NB4 (cell line): ENCODE measurements at regions not wholly inside any gene's neighbourhood (a gene's known extent, or its start where the extent isn't known, plus 50 kb on each side); places are given as distances from the start of the nearest gene placed in this dataset.

Experiments used
- MAX ChIP-seq: IDR thresholded peaks from 2 replicates; pipeline ENCODE4 v1.6.1; 2011; ENCODE audit warnings: low read depth, low read length
- TF ChIP-seq, protein P1 (sequence below): IDR thresholded peaks from one replicate; pipeline ENCODE4 v1.5.1; 2012; ENCODE audit warnings: low read depth, low read length

GRCh38 chr4:61085534-61085933 is 114.6 kb upstream of the ADGRL3 start:
- TF ChIP-seq, protein P1, sequence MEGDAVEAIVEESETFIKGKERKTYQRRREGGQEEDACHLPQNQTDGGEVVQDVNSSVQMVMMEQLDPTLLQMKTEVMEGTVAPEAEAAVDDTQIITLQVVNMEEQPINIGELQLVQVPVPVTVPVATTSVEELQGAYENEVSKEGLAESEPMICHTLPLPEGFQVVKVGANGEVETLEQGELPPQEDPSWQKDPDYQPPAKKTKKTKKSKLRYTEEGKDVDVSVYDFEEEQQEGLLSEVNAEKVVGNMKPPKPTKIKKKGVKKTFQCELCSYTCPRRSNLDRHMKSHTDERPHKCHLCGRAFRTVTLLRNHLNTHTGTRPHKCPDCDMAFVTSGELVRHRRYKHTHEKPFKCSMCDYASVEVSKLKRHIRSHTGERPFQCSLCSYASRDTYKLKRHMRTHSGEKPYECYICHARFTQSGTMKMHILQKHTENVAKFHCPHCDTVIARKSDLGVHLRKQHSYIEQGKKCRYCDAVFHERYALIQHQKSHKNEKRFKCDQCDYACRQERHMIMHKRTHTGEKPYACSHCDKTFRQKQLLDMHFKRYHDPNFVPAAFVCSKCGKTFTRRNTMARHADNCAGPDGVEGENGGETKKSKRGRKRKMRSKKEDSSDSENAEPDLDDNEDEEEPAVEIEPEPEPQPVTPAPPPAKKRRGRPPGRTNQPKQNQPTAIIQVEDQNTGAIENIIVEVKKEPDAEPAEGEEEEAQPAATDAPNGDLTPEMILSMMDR, result no peak
- no peak for TF ChIP-seq MAX
